Fibroblast of lung (primary cell): ENCODE measurements at regions not wholly inside any gene's neighbourhood (a gene's known extent, or its start where the extent isn't known, plus 50 kb on each side); places are given as distances from the start of the nearest gene placed in this dataset.
A peak's percentile ranks its signal among the peaks of the same experiment; 100 is the strongest.

ENCODE experiments used
- DNase-seq, 2 donors: peaks; one replicate each; pipeline versions ENCODE4 v3.0.0 to v3.0.0-alpha.2; 2010; ENCODE audit warnings: low read depth in 2 of 2
- H2AFZ ChIP-seq: 2 replicates; pipeline ENCODE4 v1.5.1; 2012; ENCODE audit warnings: low read length, control low read depth, inconsistent platforms
- H3K27ac ChIP-seq: 2 replicates; pipeline ENCODE4 v1.5.1; 2011; ENCODE audit warnings: low read length, control low read depth; ENCODE audit not compliant: insufficient read depth
- H3K27me3 ChIP-seq: 2 replicates; pipeline ENCODE4 v1.5.1; 2011; ENCODE audit warnings: mild to moderate bottlenecking, low read length; ENCODE audit not compliant: control insufficient read depth, insufficient read depth
- H3K36me3 ChIP-seq: 2 replicates; pipeline ENCODE4 v1.5.1; 2011; ENCODE audit warnings: low read length; ENCODE audit not compliant: control insufficient read depth, insufficient read depth
- H3K4me1 ChIP-seq: 2 replicates; pipeline ENCODE4 v1.5.1; 2011; ENCODE audit warnings: low read length; ENCODE audit not compliant: control insufficient read depth, insufficient read depth; ENCODE audit errors: extremely low read depth
- H3K4me2 ChIP-seq: 2 replicates; pipeline ENCODE4 v1.5.1; 2011; ENCODE audit warnings: low read length, control low read depth; ENCODE audit not compliant: insufficient read depth; ENCODE audit errors: extremely low read depth
- H3K4me3 ChIP-seq, 4 experiments: fragments of 200-600 bp in 1 of 4; sonication (generic) in 1 of 4; replicated peaks in 1 of 4; 2 replicates each; pipeline ENCODE4 v1.5.1; 2011 to 2016; ENCODE audit warnings: low read length in 4 of 4, low read depth in 3 of 4, mild to moderate bottlenecking in 3 of 4, control low read depth in 2 of 4, inconsistent platforms in 1 of 4, mixed read lengths in 1 of 4; ENCODE audit not compliant: insufficient read depth in 1 of 4; ENCODE audit errors: control extremely low read depth in 1 of 4
- H3K79me2 ChIP-seq: 2 replicates; pipeline ENCODE4 v1.5.1; 2012; ENCODE audit warnings: mild to moderate bottlenecking, low read length, inconsistent platforms; ENCODE audit not compliant: control insufficient read depth, insufficient read depth
- H3K9ac ChIP-seq: 2 replicates; pipeline ENCODE4 v1.5.1; 2011; ENCODE audit warnings: mild to moderate bottlenecking, low read length, control low read depth; ENCODE audit not compliant: insufficient read depth
- H3K9me3 ChIP-seq: 2 replicates; pipeline ENCODE4 v1.5.1; 2012; ENCODE audit warnings: low read depth, low read length; ENCODE audit not compliant: control insufficient read depth, insufficient read depth
- H4K20me1 ChIP-seq: 2 replicates; pipeline ENCODE4 v1.5.1; 2011; ENCODE audit warnings: low read length; ENCODE audit not compliant: control insufficient read depth, insufficient read depth; ENCODE audit errors: extremely low read depth
- EZH2 ChIP-seq: IDR thresholded peaks from 2 replicates; pipeline ENCODE4 v1.5.1; 2012; ENCODE audit warnings: low read length, control low read depth, mild to moderate bottlenecking; ENCODE audit errors: missing control alignments
- TF ChIP-seq, protein P1 (sequence below), 2 donors: IDR thresholded peaks in 1 of 2; conservative IDR thresholded peaks in 1 of 2; 1 replicate in 1 of 2; 2 replicates in 1 of 2; pipeline ENCODE4 v1.5.1; 2011 to 2012; ENCODE audit warnings: low read length in 2 of 2, control low read depth in 1 of 2, inconsistent platforms in 1 of 2, low read depth in 1 of 2, mild to moderate bottlenecking in 1 of 2

DNA sequence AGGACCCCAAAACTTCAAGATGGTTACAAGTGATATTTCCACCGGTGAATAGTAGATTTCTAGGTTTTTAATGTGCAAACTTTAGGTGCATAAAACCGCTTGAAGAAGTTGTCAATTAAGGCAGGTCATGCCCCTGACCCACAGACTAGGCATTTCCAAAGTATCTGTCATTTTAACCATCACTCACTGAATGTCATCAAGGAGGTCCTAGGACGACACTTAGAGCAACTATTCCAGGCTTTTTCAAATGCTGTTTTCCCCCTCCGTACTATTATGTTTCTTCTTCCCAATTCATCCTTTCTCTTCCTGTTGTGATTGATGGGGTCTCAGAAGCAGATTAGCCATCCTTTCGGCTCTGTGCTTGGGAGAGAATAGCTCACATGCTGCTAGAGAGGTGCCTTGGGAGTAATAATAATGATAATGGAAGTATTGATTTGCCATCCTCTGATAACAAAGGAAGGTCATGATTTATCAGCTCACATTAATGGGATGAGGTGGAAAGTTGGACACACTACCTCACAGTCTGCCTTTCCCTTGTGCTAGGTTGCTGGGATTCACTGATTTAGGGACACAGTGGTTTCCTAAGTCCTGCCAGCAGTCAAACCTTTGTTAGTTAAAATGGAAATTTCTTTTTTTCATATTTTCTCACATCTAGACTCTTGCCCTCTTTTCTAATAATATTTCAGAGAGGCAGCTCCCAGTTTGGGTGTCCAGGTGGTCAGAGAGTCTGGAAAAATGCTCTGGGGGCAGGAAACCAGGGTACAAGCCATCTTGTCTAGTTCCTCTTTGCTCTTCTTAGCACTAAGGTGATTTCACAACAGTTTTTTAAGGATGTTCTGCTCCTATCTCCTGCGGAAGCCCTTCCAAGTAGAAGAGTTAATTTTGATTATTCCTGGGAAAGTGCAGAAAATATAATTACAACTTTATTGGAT is 67.0 kb downstream of the PTTG1 start:
- no peak overlapping the region for H3K9ac ChIP-seq
- no peak overlapping the region for H3K4me2 ChIP-seq
- no peaks in the 10 kb centered on the region for H3K36me3 ChIP-seq
- no peak overlapping the region for H3K4me3 ChIP-seq
- no peak for TF ChIP-seq EZH2
- TF ChIP-seq, protein P1, sequence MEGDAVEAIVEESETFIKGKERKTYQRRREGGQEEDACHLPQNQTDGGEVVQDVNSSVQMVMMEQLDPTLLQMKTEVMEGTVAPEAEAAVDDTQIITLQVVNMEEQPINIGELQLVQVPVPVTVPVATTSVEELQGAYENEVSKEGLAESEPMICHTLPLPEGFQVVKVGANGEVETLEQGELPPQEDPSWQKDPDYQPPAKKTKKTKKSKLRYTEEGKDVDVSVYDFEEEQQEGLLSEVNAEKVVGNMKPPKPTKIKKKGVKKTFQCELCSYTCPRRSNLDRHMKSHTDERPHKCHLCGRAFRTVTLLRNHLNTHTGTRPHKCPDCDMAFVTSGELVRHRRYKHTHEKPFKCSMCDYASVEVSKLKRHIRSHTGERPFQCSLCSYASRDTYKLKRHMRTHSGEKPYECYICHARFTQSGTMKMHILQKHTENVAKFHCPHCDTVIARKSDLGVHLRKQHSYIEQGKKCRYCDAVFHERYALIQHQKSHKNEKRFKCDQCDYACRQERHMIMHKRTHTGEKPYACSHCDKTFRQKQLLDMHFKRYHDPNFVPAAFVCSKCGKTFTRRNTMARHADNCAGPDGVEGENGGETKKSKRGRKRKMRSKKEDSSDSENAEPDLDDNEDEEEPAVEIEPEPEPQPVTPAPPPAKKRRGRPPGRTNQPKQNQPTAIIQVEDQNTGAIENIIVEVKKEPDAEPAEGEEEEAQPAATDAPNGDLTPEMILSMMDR (conservative IDR thresholded peaks at IDR 0.05 in 1 of 2, IDR thresholded peaks at IDR 0.05 in 1 of 2; ENCODE audit: low read depth in 1 of 2, low read length in 2 of 2), result no peak
- H2AFZ ChIP-seq, result no peak overlapping the region
- H3K4me1 ChIP-seq, result no peaks in the 10 kb centered on the region
- no peaks in the 10 kb centered on the region for H3K27me3 ChIP-seq
- no peaks in the 10 kb centered on the region for H4K20me1 ChIP-seq
- no peak for DNase-seq
- no peaks in the 10 kb centered on the region for H3K9me3 ChIP-seq
- no peak overlapping the region for H3K27ac ChIP-seq
- no peaks in the 10 kb centered on the region for H3K79me2 ChIP-seq

DNA sequence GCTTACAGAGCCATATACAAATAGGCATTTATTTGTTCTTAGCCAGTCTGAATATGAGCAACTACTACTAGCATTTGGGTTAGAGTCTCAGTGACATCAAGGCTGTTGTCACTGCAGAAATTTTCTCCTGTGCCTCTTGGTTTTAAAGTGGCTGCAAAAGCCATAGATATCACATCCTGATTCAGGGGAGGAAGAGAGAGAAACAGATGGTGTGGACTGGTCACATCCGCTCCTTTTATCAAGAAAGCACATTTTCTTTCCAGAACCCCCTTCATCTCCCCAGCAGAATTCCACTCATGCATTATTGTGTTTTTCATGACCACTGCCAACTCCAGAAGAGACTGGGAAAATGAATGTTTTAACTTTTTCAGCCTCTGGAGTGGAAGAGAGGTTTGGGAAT is 69.8 kb downstream of the PTTG1 start:
- TF ChIP-seq EZH2, result no peak
- TF ChIP-seq, protein P1 (conservative IDR thresholded peaks at IDR 0.05 in 1 of 2, IDR thresholded peaks at IDR 0.05 in 1 of 2; ENCODE audit: low read depth in 1 of 2, low read length in 2 of 2), result no peak
- H3K36me3 ChIP-seq, result no peaks in the 10 kb centered on the region
- no peak for DNase-seq
- no peak overlapping the region for H3K4me3 ChIP-seq
- H3K27me3 ChIP-seq, result no peaks in the 10 kb centered on the region
- H3K9ac ChIP-seq, result no peak overlapping the region
- no peaks in the 10 kb centered on the region for H3K9me3 ChIP-seq
- H2AFZ ChIP-seq, result no peak overlapping the region
- H3K79me2 ChIP-seq, result no peaks in the 10 kb centered on the region
- H4K20me1 ChIP-seq, result no peaks in the 10 kb centered on the region
- H3K4me1 ChIP-seq, result no peaks in the 10 kb centered on the region
- no peak overlapping the region for H3K4me2 ChIP-seq
- no peak overlapping the region for H3K27ac ChIP-seq

DNA sequence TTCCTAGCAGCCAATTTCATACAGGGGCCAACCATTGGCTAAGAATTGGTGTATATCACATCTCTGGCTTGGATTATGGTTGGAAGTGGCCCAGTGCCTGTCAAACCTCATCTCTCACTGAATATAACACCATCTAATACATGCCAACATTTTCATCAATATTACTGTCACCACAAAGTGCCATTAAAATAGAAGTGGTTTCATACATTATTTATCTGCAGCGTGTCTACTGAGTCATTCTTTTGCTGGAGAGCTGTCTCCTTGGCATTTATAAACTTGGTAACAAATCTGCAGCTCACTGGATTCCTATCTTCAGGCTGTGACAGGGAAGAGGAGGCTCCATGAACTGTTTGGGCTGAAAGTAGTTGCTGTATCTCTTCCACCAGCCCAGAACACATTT is 70.9 kb downstream of the PTTG1 start:
- TF ChIP-seq, protein P1 (conservative IDR thresholded peaks at IDR 0.05 in 1 of 2, IDR thresholded peaks at IDR 0.05 in 1 of 2; ENCODE audit: low read depth in 1 of 2, low read length in 2 of 2), result no peak
- TF ChIP-seq EZH2, result no peak
- no peaks in the 10 kb centered on the region for H3K79me2 ChIP-seq
- H3K27me3 ChIP-seq, result no peaks in the 10 kb centered on the region
- no peaks in the 10 kb centered on the region for H3K4me1 ChIP-seq
- H3K4me3 ChIP-seq, result no peak overlapping the region
- no peak overlapping the region for H3K9ac ChIP-seq
- H3K27ac ChIP-seq, result no peak overlapping the region
- H3K9me3 ChIP-seq, result no peaks in the 10 kb centered on the region
- H2AFZ ChIP-seq, result no peak overlapping the region
- H3K36me3 ChIP-seq, result no peaks in the 10 kb centered on the region
- peak in 1 of 2 donors; percentile 32 for DNase-seq
- H4K20me1 ChIP-seq, result no peaks in the 10 kb centered on the region
- H3K4me2 ChIP-seq, result no peak overlapping the region
